OCI-LY3 (cell line): ENCODE measurements at regions not wholly inside any gene's neighbourhood (a gene's known extent, or its start where the extent isn't known, plus 50 kb on each side); places are given as distances from the start of the nearest gene placed in this dataset.

Experiments
- CTCF ChIP-seq: fragments of 200-600, 300-600 bp; sonication (generic); IDR thresholded peaks from 2 replicates; pipeline ENCODE4 v1.5.1; 2014; ENCODE audit warnings: antibody characterized with exemption, low read length, low read depth
- EZH2phosphoT487 ChIP-seq: fragments of 200-600 bp; shearing (Covaris generic); IDR thresholded peaks from 2 replicates; pipeline ENCODE4 v1.6.1; 2018; ENCODE audit warnings: antibody characterized with exemption, mixed run types, low read depth

- TF ChIP-seq CTCF (no peak), EZH2phosphoT487 (no peak)
These were observed 108.2 kb upstream of the MKLN1 start for GRCh38 chr7:131219312-131220041.
